ENCODE measurements at regions not wholly inside any gene's neighbourhood (a gene's known extent, or its start where the extent isn't known, plus 50 kb on each side); places are given as distances from the start of the nearest gene placed in this dataset.

GRCh38 chrX:121231566-121232358 lies 184.4 kb downstream of the GLUD2 start:
- H3K9me3 ChIP-seq (ENCODE audit: insufficient read depth, low read length) = no peaks in the 10 kb centered on the region
- no peaks in the 10 kb centered on the region for H3K27me3 ChIP-seq (ENCODE audit: low read depth, low read length)
- no peaks in the 10 kb centered on the region for H4K20me1 ChIP-seq (ENCODE audit: insufficient read depth, low read length)
- no peaks in the 10 kb centered on the region for H3K4me1 ChIP-seq (ENCODE audit: low read length)
- no peak overlapping the region for H3K27ac ChIP-seq (ENCODE audit: low read length)
- no peak overlapping the region for H3K4me2 ChIP-seq (ENCODE audit: low read length)
- no peaks in the 10 kb centered on the region for H3K36me3 ChIP-seq (replicated peaks; ENCODE audit: low read depth, low read length)
- H3K4me3 ChIP-seq (ENCODE audit: low read length) = no peak overlapping the region
- H2AFZ ChIP-seq (ENCODE audit: low read depth, low read length) = no peak overlapping the region
- TF ChIP-seq CTCF (IDR thresholded peaks at IDR 0.05; ENCODE audit: low read depth, low read length) = no peak
- no peak for TF ChIP-seq EZH2phosphoT487 (IDR thresholded peaks at IDR 0.05; ENCODE audit: low read depth)
- H3K79me2 ChIP-seq (ENCODE audit: low read length) = no peaks in the 10 kb centered on the region
- no peak overlapping the region for H3K9ac ChIP-seq (ENCODE audit: low read length)

GRCh38 chrX:121236040-121236439 lies 188.6 kb downstream of the GLUD2 start:
- Histone ChIP-seq H3K9ac (ENCODE audit: low read length) (no peak overlapping the region), H3K4me2 (ENCODE audit: low read length) (no peak overlapping the region), H3K27ac (ENCODE audit: low read length) (no peak overlapping the region), H3K4me1 (ENCODE audit: low read length) (no peaks in the 10 kb centered on the region), H3K27me3 (ENCODE audit: low read depth, low read length) (no peaks in the 10 kb centered on the region), H3K36me3 (replicated peaks; ENCODE audit: low read depth, low read length) (no peaks in the 10 kb centered on the region), H2AFZ (ENCODE audit: low read depth, low read length) (no peak overlapping the region), H3K4me3 (ENCODE audit: low read length) (no peak overlapping the region), H3K9me3 (ENCODE audit: insufficient read depth, low read length) (no peaks in the 10 kb centered on the region), H4K20me1 (ENCODE audit: insufficient read depth, low read length) (no peaks in the 10 kb centered on the region), H3K79me2 (ENCODE audit: low read length) (no peaks in the 10 kb centered on the region)
- TF ChIP-seq CTCF (IDR thresholded peaks at IDR 0.05; ENCODE audit: low read depth, low read length) = no peak
- TF ChIP-seq EZH2phosphoT487 (IDR thresholded peaks at IDR 0.05; ENCODE audit: low read depth) = no peak

GRCh38 chrX:121238093-121238492 lies 190.7 kb downstream of the GLUD2 start:
- H3K4me2 ChIP-seq (ENCODE audit: low read length) = no peak overlapping the region
- H3K27me3 ChIP-seq (ENCODE audit: low read depth, low read length) = no peaks in the 10 kb centered on the region
- H3K9ac ChIP-seq (ENCODE audit: low read length) = no peak overlapping the region
- no peak overlapping the region for H3K4me3 ChIP-seq (ENCODE audit: low read length)
- H4K20me1 ChIP-seq (ENCODE audit: insufficient read depth, low read length) = no peaks in the 10 kb centered on the region
- H3K27ac ChIP-seq (ENCODE audit: low read length) = no peak overlapping the region
- H2AFZ ChIP-seq (ENCODE audit: low read depth, low read length) = no peak overlapping the region
- no peaks in the 10 kb centered on the region for H3K36me3 ChIP-seq (replicated peaks; ENCODE audit: low read depth, low read length)
- TF ChIP-seq EZH2phosphoT487 (IDR thresholded peaks at IDR 0.05; ENCODE audit: low read depth) (no peak), CTCF (IDR thresholded peaks at IDR 0.05; ENCODE audit: low read depth, low read length) (no peak)
- no peaks in the 10 kb centered on the region for H3K79me2 ChIP-seq (ENCODE audit: low read length)
- no peaks in the 10 kb centered on the region for H3K9me3 ChIP-seq (ENCODE audit: insufficient read depth, low read length)
- no peaks in the 10 kb centered on the region for H3K4me1 ChIP-seq (ENCODE audit: low read length)

- no peak overlapping the region for H2AFZ ChIP-seq (ENCODE audit: low read depth, low read length)
- H3K4me3 ChIP-seq (ENCODE audit: low read length) = no peak overlapping the region
- H3K4me1 ChIP-seq (ENCODE audit: low read length) = no peaks in the 10 kb centered on the region
- no peak for TF ChIP-seq EZH2phosphoT487 (IDR thresholded peaks at IDR 0.05; ENCODE audit: low read depth)
- TF ChIP-seq CTCF (IDR thresholded peaks at IDR 0.05; ENCODE audit: low read depth, low read length) = no peak
- no peaks in the 10 kb centered on the region for H3K79me2 ChIP-seq (ENCODE audit: low read length)
- no peaks in the 10 kb centered on the region for H3K9me3 ChIP-seq (ENCODE audit: insufficient read depth, low read length)
- H4K20me1 ChIP-seq (ENCODE audit: insufficient read depth, low read length) = no peaks in the 10 kb centered on the region
- no peak overlapping the region for H3K4me2 ChIP-seq (ENCODE audit: low read length)
- no peak overlapping the region for H3K9ac ChIP-seq (ENCODE audit: low read length)
- H3K27me3 ChIP-seq (ENCODE audit: low read depth, low read length) = no peaks in the 10 kb centered on the region
- H3K27ac ChIP-seq (ENCODE audit: low read length) = no peak overlapping the region
- no peaks in the 10 kb centered on the region for H3K36me3 ChIP-seq (replicated peaks; ENCODE audit: low read depth, low read length)
Observed at GRCh38 chrX:121244511-121244910, 197.1 kb downstream of the GLUD2 start.
